ENCODE measurements at regions not wholly inside any gene's neighbourhood (a gene's known extent, or its start where the extent isn't known, plus 50 kb on each side); places are given as distances from the start of the nearest gene placed in this dataset.

DNA sequence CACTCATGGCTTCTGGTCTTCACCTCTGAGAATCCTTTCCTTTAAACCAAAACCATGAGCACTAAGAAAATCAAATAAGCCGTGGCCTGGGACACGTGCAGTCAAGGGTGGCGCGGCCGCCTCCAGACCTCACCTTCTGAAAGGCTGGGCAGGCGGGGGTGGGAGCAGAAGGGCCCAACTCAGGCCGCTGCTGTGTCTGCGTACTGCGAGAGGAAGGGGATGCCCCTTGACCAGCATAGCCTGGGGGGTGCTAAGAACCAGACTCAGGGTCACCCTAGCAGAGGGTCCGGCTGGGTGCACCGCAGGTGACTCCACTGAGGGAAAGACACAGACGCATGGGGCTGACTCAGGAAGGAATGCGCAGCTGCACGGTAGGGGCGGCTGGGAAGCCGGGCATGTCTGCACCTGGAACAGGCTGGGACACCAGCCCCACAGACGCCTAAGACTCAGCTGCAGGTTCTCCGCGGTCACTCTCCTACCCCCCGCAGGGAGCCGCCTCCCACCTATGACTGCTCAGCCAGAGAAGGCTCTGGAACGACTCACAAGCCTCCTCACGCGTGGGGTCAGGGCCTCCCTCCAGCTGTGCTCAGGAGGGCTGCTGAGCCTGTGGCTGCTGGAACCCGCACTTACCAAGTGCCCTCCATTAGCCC is 432.4 kb upstream of the MYT1L start:
- Histone ChIP-seq H3F3A (ENCODE audit: insufficient read depth) (no peaks in the 10 kb centered on the region), H3K79me2 (ENCODE audit: insufficient read depth, low read length) (no peaks in the 10 kb centered on the region), H3K36me3 (ENCODE audit: low read length) (no peaks in the 10 kb centered on the region), H3K4me3 (ENCODE audit: insufficient read depth, low read length, poor library complexity, severe bottlenecking) (no peak overlapping the region), H4K20me1 (ENCODE audit: low read depth, low read length) (no peaks in the 10 kb centered on the region), H3K9me3 (ENCODE audit: insufficient read depth, low read length) (no peaks in the 10 kb centered on the region), H2AFZ (ENCODE audit: low read depth, low read length, severe bottlenecking) (no peak overlapping the region), H3K27me3 (ENCODE audit: low read length) (no peaks in the 10 kb centered on the region), H3K9me2 (replicated peaks; ENCODE audit: insufficient read depth, low read length) (no peaks in the 10 kb centered on the region), H3K9ac (ENCODE audit: low read length) (no peak overlapping the region), H3K4me2 (ENCODE audit: low read depth, low read length, poor library complexity, severe bottlenecking) (no peak overlapping the region), H3K27ac (ENCODE audit: low read depth, low read length) (no peak overlapping the region)
- TF ChIP-seq, protein P1, sequence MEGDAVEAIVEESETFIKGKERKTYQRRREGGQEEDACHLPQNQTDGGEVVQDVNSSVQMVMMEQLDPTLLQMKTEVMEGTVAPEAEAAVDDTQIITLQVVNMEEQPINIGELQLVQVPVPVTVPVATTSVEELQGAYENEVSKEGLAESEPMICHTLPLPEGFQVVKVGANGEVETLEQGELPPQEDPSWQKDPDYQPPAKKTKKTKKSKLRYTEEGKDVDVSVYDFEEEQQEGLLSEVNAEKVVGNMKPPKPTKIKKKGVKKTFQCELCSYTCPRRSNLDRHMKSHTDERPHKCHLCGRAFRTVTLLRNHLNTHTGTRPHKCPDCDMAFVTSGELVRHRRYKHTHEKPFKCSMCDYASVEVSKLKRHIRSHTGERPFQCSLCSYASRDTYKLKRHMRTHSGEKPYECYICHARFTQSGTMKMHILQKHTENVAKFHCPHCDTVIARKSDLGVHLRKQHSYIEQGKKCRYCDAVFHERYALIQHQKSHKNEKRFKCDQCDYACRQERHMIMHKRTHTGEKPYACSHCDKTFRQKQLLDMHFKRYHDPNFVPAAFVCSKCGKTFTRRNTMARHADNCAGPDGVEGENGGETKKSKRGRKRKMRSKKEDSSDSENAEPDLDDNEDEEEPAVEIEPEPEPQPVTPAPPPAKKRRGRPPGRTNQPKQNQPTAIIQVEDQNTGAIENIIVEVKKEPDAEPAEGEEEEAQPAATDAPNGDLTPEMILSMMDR (IDR thresholded peaks at IDR 0.05; ENCODE audit: insufficient read depth, low read length, poor library complexity, severe bottlenecking): no peak
- no peak for TF ChIP-seq EZH2phosphoT487 (conservative IDR thresholded peaks at IDR 0.05; ENCODE audit: low read length)

DNA sequence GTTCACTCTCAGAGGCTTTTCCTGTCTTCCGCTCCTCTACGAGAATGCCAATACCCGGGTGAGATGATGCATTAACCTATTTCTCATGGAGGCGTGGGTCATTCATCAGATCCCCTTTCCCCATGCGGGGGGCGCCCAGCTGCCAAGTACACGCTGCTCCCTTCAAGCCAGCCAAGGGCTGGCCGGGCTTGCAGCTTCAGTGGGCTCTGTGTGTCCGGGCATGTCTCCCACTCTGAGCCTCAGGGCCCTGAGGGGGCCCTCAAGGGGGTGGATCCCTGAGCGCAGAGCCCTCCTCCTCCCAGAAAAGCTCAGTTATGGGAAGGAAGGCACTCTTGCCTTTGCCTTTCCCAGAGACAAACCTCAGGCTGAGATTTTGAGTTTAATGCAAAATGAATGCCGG is 431.8 kb upstream of the MYT1L start:
- Histone ChIP-seq H3K9ac (ENCODE audit: low read length) (no peak overlapping the region), H3K9me3 (ENCODE audit: insufficient read depth, low read length) (no peaks in the 10 kb centered on the region), H4K20me1 (ENCODE audit: low read depth, low read length) (no peaks in the 10 kb centered on the region), H3K9me2 (replicated peaks; ENCODE audit: insufficient read depth, low read length) (no peaks in the 10 kb centered on the region), H3K27ac (ENCODE audit: low read depth, low read length) (no peak overlapping the region), H2AFZ (ENCODE audit: low read depth, low read length, severe bottlenecking) (no peak overlapping the region), H3K79me2 (ENCODE audit: insufficient read depth, low read length) (no peaks in the 10 kb centered on the region), H3K27me3 (ENCODE audit: low read length) (no peaks in the 10 kb centered on the region), H3K4me3 (ENCODE audit: insufficient read depth, low read length, poor library complexity, severe bottlenecking) (no peak overlapping the region), H3K4me2 (ENCODE audit: low read depth, low read length, poor library complexity, severe bottlenecking) (no peak overlapping the region), H3K36me3 (ENCODE audit: low read length) (no peaks in the 10 kb centered on the region), H3F3A (ENCODE audit: insufficient read depth) (no peaks in the 10 kb centered on the region)
- TF ChIP-seq, protein P1 (IDR thresholded peaks at IDR 0.05; ENCODE audit: insufficient read depth, low read length, poor library complexity, severe bottlenecking): no peak
- TF ChIP-seq EZH2phosphoT487 (conservative IDR thresholded peaks at IDR 0.05; ENCODE audit: low read length): no peak

DNA sequence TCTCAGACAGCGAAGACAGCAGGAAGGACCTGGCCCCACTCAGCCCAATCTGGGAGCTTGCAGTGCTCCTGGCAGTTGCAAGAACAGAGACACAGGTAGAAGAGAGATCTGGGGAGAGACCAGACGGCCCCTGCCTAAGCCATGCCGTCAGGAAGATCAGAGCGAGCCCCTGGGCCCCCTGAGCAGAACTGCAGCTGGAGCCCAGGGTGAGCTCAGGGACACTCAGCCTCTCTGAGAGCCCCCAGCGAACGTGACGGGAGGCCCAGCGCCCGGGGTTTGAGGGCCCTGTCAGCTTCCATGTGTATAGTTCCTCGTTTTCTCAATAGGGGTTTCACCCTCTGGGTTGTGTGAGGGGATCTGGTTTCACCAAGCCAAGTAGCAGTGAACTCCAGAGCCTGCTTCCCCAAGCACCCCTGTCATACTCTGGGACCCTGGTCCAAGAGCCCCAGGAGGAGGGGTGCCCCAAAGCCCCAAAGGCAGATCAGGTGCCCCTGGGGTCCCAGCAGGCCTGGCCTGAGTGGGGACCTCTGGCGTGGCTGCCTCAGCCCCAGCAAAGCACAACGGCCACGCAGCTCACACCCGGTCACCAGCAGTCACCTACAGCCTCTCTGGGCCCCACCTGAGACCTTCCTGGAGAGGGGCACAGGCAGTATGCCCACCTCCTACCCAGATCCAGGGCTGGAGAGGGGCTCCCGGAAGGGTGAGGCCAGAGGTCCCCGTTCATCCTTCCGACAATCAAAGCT is 431.3 kb upstream of the MYT1L start:
- Histone ChIP-seq H3K9me3 (ENCODE audit: insufficient read depth, low read length) (no peaks in the 10 kb centered on the region), H3K27me3 (ENCODE audit: low read length) (no peaks in the 10 kb centered on the region), H3K9ac (ENCODE audit: low read length) (no peak overlapping the region), H3K9me2 (replicated peaks; ENCODE audit: insufficient read depth, low read length) (no peaks in the 10 kb centered on the region), H4K20me1 (ENCODE audit: low read depth, low read length) (no peaks in the 10 kb centered on the region), H3K36me3 (ENCODE audit: low read length) (no peaks in the 10 kb centered on the region), H3K79me2 (ENCODE audit: insufficient read depth, low read length) (no peaks in the 10 kb centered on the region), H3F3A (ENCODE audit: insufficient read depth) (no peaks in the 10 kb centered on the region), H3K4me2 (ENCODE audit: low read depth, low read length, poor library complexity, severe bottlenecking) (no peak overlapping the region), H2AFZ (ENCODE audit: low read depth, low read length, severe bottlenecking) (no peak overlapping the region), H3K27ac (ENCODE audit: low read depth, low read length) (no peak overlapping the region), H3K4me3 (ENCODE audit: insufficient read depth, low read length, poor library complexity, severe bottlenecking) (no peak overlapping the region)
- no peak for TF ChIP-seq EZH2phosphoT487 (conservative IDR thresholded peaks at IDR 0.05; ENCODE audit: low read length)
- TF ChIP-seq, protein P1 (IDR thresholded peaks at IDR 0.05; ENCODE audit: insufficient read depth, low read length, poor library complexity, severe bottlenecking): no peak

All from SU-DHL-6 (cell line).